ENCODE measurements at regions not wholly inside any gene's neighbourhood (a gene's known extent, or its start where the extent isn't known, plus 50 kb on each side); places are given as distances from the start of the nearest gene placed in this dataset.
"Not testable (repeated sequence)": the region's sequence is repeated elsewhere in the genome, so short reads cannot be mapped to it uniquely, and the experiment has no call there.

GRCh38 chr9:124084087-124084486, 72.5 kb downstream of the LHX2 start:
- DNase-seq (ENCODE audit: low read depth) = no peak
- H3K4me3 ChIP-seq (ENCODE audit: low read length) = no peak overlapping the region
- H3K9ac ChIP-seq (ENCODE audit: low read length) = no peak overlapping the region
- H3K36me3 ChIP-seq (ENCODE audit: control insufficient read depth, insufficient read depth, low read length, severe bottlenecking) = no peaks in the 10 kb centered on the region
- H3K4me1 ChIP-seq (ENCODE audit: control insufficient read depth, insufficient read depth, low read length) = peaks cover 3% of the 10 kb centered on the region
- H3K9me3 ChIP-seq (ENCODE audit: control insufficient read depth, low read length) = peaks cover 22% of the 10 kb centered on the region
- H3K27me3 ChIP-seq (replicated peaks; ENCODE audit: control insufficient read depth, insufficient read depth, low read length) = peaks cover 20% of the 10 kb centered on the region

GRCh38 chr9:124087226-124087625, 75.7 kb downstream of the LHX2 start:
- Histone ChIP-seq H3K4me3 (ENCODE audit: low read length) (no peak overlapping the region), H3K9ac (ENCODE audit: low read length) (no peak overlapping the region), H3K9me3 (ENCODE audit: control insufficient read depth, low read length) (peaks cover 26% of the 10 kb centered on the region), H3K27me3 (replicated peaks; ENCODE audit: control insufficient read depth, insufficient read depth, low read length) (peaks cover 26% of the 10 kb centered on the region), H3K4me1 (ENCODE audit: control insufficient read depth, insufficient read depth, low read length) (no peaks in the 10 kb centered on the region), H3K36me3 (ENCODE audit: control insufficient read depth, insufficient read depth, low read length, severe bottlenecking) (no peaks in the 10 kb centered on the region)
- no peak for DNase-seq (ENCODE audit: low read depth)

GRCh38 chr9:124088476-124088837, 76.9 kb downstream of the LHX2 start:
- no peaks in the 10 kb centered on the region for H3K36me3 ChIP-seq (ENCODE audit: control insufficient read depth, insufficient read depth, low read length, severe bottlenecking)
- no peak for DNase-seq (ENCODE audit: low read depth)
- no peaks in the 10 kb centered on the region for H3K4me1 ChIP-seq (ENCODE audit: control insufficient read depth, insufficient read depth, low read length)
- peaks cover 27% of the 10 kb centered on the region for H3K9me3 ChIP-seq (ENCODE audit: control insufficient read depth, low read length)
- H3K4me3 ChIP-seq (ENCODE audit: low read length) = no peak overlapping the region
- H3K27me3 ChIP-seq (replicated peaks; ENCODE audit: control insufficient read depth, insufficient read depth, low read length) = peaks cover 37% of the 10 kb centered on the region
- no peak overlapping the region for H3K9ac ChIP-seq (ENCODE audit: low read length)

GRCh38 chr9:124089631-124090488, 78.3 kb downstream of the LHX2 start:
- Histone ChIP-seq H3K9me3 (ENCODE audit: control insufficient read depth, low read length) (peaks cover 26% of the 10 kb centered on the region), H3K27me3 (replicated peaks; ENCODE audit: control insufficient read depth, insufficient read depth, low read length) (peaks cover 43% of the 10 kb centered on the region)
- DNase-seq (ENCODE audit: low read depth); H3K36me3 ChIP-seq (ENCODE audit: control insufficient read depth, insufficient read depth, low read length, severe bottlenecking); H3K4me1 ChIP-seq (ENCODE audit: control insufficient read depth, insufficient read depth, low read length); H3K4me3 ChIP-seq (ENCODE audit: low read length); H3K9ac ChIP-seq (ENCODE audit: low read length): not testable (repeated sequence)

- no peaks in the 10 kb centered on the region for H3K36me3 ChIP-seq (ENCODE audit: control insufficient read depth, insufficient read depth, low read length, severe bottlenecking)
- H3K4me1 ChIP-seq (ENCODE audit: control insufficient read depth, insufficient read depth, low read length) = no peaks in the 10 kb centered on the region
- H3K9me3 ChIP-seq (ENCODE audit: control insufficient read depth, low read length) = no peaks in the 10 kb centered on the region
- peaks cover 72% of the 10 kb centered on the region for H3K27me3 ChIP-seq (replicated peaks; ENCODE audit: control insufficient read depth, insufficient read depth, low read length)
- no peak for DNase-seq (ENCODE audit: low read depth)
- no peak overlapping the region for H3K4me3 ChIP-seq (ENCODE audit: low read length)
- H3K9ac ChIP-seq (ENCODE audit: low read length) = no peak overlapping the region
These were observed 86.8 kb downstream of the LHX2 start for GRCh38 chr9:124098141-124098905.

GRCh38 chr9:124099860-124100259, 88.3 kb downstream of the LHX2 start:
- Histone ChIP-seq H3K9me3 (ENCODE audit: control insufficient read depth, low read length) (no peaks in the 10 kb centered on the region), H3K4me3 (ENCODE audit: low read length) (no peak overlapping the region), H3K27me3 (replicated peaks; ENCODE audit: control insufficient read depth, insufficient read depth, low read length) (peaks cover 59% of the 10 kb centered on the region), H3K36me3 (ENCODE audit: control insufficient read depth, insufficient read depth, low read length, severe bottlenecking) (no peaks in the 10 kb centered on the region), H3K9ac (ENCODE audit: low read length) (no peak overlapping the region), H3K4me1 (ENCODE audit: control insufficient read depth, insufficient read depth, low read length) (no peaks in the 10 kb centered on the region)
- DNase-seq (ENCODE audit: low read depth) = no peak

GRCh38 chr9:124101215-124101968, 89.8 kb downstream of the LHX2 start:
- Histone ChIP-seq H3K4me1 (ENCODE audit: control insufficient read depth, insufficient read depth, low read length) (no peaks in the 10 kb centered on the region), H3K27me3 (replicated peaks; ENCODE audit: control insufficient read depth, insufficient read depth, low read length) (peaks cover 56% of the 10 kb centered on the region), H3K9ac (ENCODE audit: low read length) (no peak overlapping the region), H3K4me3 (ENCODE audit: low read length) (no peak overlapping the region), H3K9me3 (ENCODE audit: control insufficient read depth, low read length) (no peaks in the 10 kb centered on the region), H3K36me3 (ENCODE audit: control insufficient read depth, insufficient read depth, low read length, severe bottlenecking) (no peaks in the 10 kb centered on the region)
- no peak for DNase-seq (ENCODE audit: low read depth)

- Histone ChIP-seq H3K9ac (ENCODE audit: low read length) (no peak overlapping the region), H3K4me1 (ENCODE audit: control insufficient read depth, insufficient read depth, low read length) (no peaks in the 10 kb centered on the region), H3K36me3 (ENCODE audit: control insufficient read depth, insufficient read depth, low read length, severe bottlenecking) (no peaks in the 10 kb centered on the region), H3K9me3 (ENCODE audit: control insufficient read depth, low read length) (no peaks in the 10 kb centered on the region), H3K4me3 (ENCODE audit: low read length) (no peak overlapping the region), H3K27me3 (replicated peaks; ENCODE audit: control insufficient read depth, insufficient read depth, low read length) (peaks cover 58% of the 10 kb centered on the region)
- no peak for DNase-seq (ENCODE audit: low read depth)
These were observed 90.4 kb downstream of the LHX2 start for GRCh38 chr9:124101969-124102345.

- no peaks in the 10 kb centered on the region for H3K36me3 ChIP-seq (ENCODE audit: control insufficient read depth, insufficient read depth, low read length, severe bottlenecking)
- H3K4me3 ChIP-seq (ENCODE audit: low read length) = no peak overlapping the region
- no peak overlapping the region for H3K9ac ChIP-seq (ENCODE audit: low read length)
- H3K4me1 ChIP-seq (ENCODE audit: control insufficient read depth, insufficient read depth, low read length) = no peaks in the 10 kb centered on the region
- no peaks in the 10 kb centered on the region for H3K9me3 ChIP-seq (ENCODE audit: control insufficient read depth, low read length)
- DNase-seq (ENCODE audit: low read depth) = no peak
- peaks cover 59% of the 10 kb centered on the region for H3K27me3 ChIP-seq (replicated peaks; ENCODE audit: control insufficient read depth, insufficient read depth, low read length)
These were observed 90.8 kb downstream of the LHX2 start for GRCh38 chr9:124102363-124102762.

- H3K27me3 ChIP-seq (replicated peaks; ENCODE audit: control insufficient read depth, insufficient read depth, low read length) = peaks cover 47% of the 10 kb centered on the region
These were observed 93.7 kb downstream of the LHX2 start for GRCh38 chr9:124105266-124105665.

GRCh38 chr9:124108216-124108615, 96.6 kb downstream of the LHX2 start:
- Histone ChIP-seq H3K9me3 (ENCODE audit: control insufficient read depth, low read length) (no peaks in the 10 kb centered on the region), H3K4me1 (ENCODE audit: control insufficient read depth, insufficient read depth, low read length) (no peaks in the 10 kb centered on the region), H3K9ac (ENCODE audit: low read length) (no peak overlapping the region), H3K4me3 (ENCODE audit: low read length) (no peak overlapping the region), H3K27me3 (replicated peaks; ENCODE audit: control insufficient read depth, insufficient read depth, low read length) (peaks cover 29% of the 10 kb centered on the region), H3K36me3 (ENCODE audit: control insufficient read depth, insufficient read depth, low read length, severe bottlenecking) (no peaks in the 10 kb centered on the region)
- no peak for DNase-seq (ENCODE audit: low read depth)

More at GRCh38 chr9:124105266-124105665, 93.7 kb downstream of the LHX2 start:
- no peak for DNase-seq (ENCODE audit: low read depth)
- no peak overlapping the region for H3K9ac ChIP-seq (ENCODE audit: low read length)
- H3K4me1 ChIP-seq (ENCODE audit: control insufficient read depth, insufficient read depth, low read length) = no peaks in the 10 kb centered on the region
- no peaks in the 10 kb centered on the region for H3K9me3 ChIP-seq (ENCODE audit: control insufficient read depth, low read length)
- H3K36me3 ChIP-seq (ENCODE audit: control insufficient read depth, insufficient read depth, low read length, severe bottlenecking) = no peaks in the 10 kb centered on the region
- no peak overlapping the region for H3K4me3 ChIP-seq (ENCODE audit: low read length)
